Smooth muscle cell (in vitro differentiated cells): ENCODE measurements at regions not wholly inside any gene's neighbourhood (a gene's known extent, or its start where the extent isn't known, plus 50 kb on each side); places are given as distances from the start of the nearest gene placed in this dataset.

Source experiments
- DNase-seq: peaks from one replicate; lab custom pipeline; 2025; ENCODE audit not compliant: unreplicated experiment; lab: John Stamatoyannopoulos, UW
- H2AFZ ChIP-seq: fragments of 200-600 bp; sonication (generic); 2 replicates; pipeline ENCODE4 v1.6.0; 2016; ENCODE audit warnings: antibody characterized with exemption, low read depth, mild to moderate bottlenecking
- H3F3A ChIP-seq: fragments of 200-600 bp; sonication (generic); 2 replicates; pipeline ENCODE4 v1.6.0; 2017; ENCODE audit warnings: antibody characterized with exemption, low read depth
- H3K27ac ChIP-seq: fragments of 200-600 bp; sonication (generic); 2 replicates; pipeline ENCODE4 v1.5.1; 2016; ENCODE audit warnings: low read depth, mild to moderate bottlenecking
- H3K27me3 ChIP-seq: fragments of 200-600 bp; sonication (generic); 2 replicates; pipeline ENCODE4 v1.6.1; 2016; ENCODE audit warnings: low read depth, mild to moderate bottlenecking
- H3K36me3 ChIP-seq: fragments of 200-600 bp; sonication (generic); 2 replicates; pipeline ENCODE4 v1.5.1; 2016; ENCODE audit warnings: low read depth
- H3K4me1 ChIP-seq: fragments of 200-600 bp; sonication (generic); 2 replicates; pipeline ENCODE4 v1.5.1; 2016; ENCODE audit warnings: low read depth
- H3K4me2 ChIP-seq: fragments of 200-600 bp; sonication (generic); 2 replicates; pipeline ENCODE4 v1.6.0; 2016; ENCODE audit warnings: mild to moderate bottlenecking
- H3K4me3 ChIP-seq: fragments of 200-600 bp; sonication (generic); 2 replicates; pipeline ENCODE4 v1.5.1; 2016; ENCODE audit warnings: mild to moderate bottlenecking
- H3K79me2 ChIP-seq: fragments of 200-600 bp; sonication (generic); 2 replicates; pipeline ENCODE4 v1.6.0; 2016; ENCODE audit warnings: low read depth, mild to moderate bottlenecking
- H3K9ac ChIP-seq: fragments of 200-600 bp; sonication (generic); 2 replicates; pipeline ENCODE4 v1.6.0; 2016; ENCODE audit warnings: low read depth
- H3K9me3 ChIP-seq: fragments of 200-600 bp; sonication (generic); replicated peaks from 2 replicates; pipeline ENCODE4 v1.5.1; 2016; ENCODE audit warnings: low read depth
- H4K20me1 ChIP-seq: fragments of 200-600 bp; sonication (generic); 2 replicates; pipeline ENCODE4 v1.6.0; 2016; ENCODE audit warnings: low read depth
- CTCF ChIP-seq: fragments of 200-600 bp; sonication (generic); IDR thresholded peaks from 2 replicates; pipeline ENCODE4 v1.5.1; 2017; ENCODE audit warnings: borderline replicate concordance, mild to moderate bottlenecking, antibody characterized with exemption; ENCODE audit not compliant: insufficient read depth, poor library complexity, severe bottlenecking
- WGBS: methylation state at CpG from one replicate; pipeline ENCODE4 v1.1.7; 2016; ENCODE audit warnings: low lambda C conversion rate; 5-methylcytosine and 5-hydroxymethylcytosine counted together

DNA sequence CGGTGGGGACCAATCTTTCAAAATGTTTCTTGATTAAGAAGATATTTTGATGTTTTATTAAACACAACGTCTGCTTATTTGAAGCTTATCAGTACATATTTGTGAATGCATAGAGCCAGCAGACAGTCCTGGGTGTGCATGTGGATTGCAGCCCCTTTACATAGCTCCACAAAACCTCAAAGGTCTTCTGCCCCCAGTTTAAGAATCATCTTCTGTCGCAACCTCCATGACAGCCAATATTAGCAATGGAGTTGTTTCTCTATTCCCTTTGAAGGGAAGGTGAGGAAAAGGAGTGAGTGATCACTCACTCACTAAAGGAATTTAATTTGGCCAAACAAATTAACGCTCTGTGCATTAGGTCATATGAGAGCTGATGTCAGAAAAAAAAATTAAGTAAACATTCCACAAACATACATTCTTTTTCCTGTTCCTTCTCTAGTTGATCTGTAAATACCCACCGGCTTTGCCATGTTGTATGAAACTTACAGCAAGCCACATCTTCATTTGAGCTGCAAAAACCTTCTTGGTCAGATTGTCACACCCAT lies 152.9 kb downstream of the SIM1 start:
- Histone ChIP-seq H3K4me2 (no peak overlapping the region), H3K9ac (no peak overlapping the region), H3K4me3 (no peak overlapping the region), H2AFZ (no peak overlapping the region), H3K4me1 (no peaks in the 10 kb centered on the region), H4K20me1 (no peaks in the 10 kb centered on the region), H3K79me2 (no peaks in the 10 kb centered on the region), H3K36me3 (no peaks in the 10 kb centered on the region), H3F3A (no peaks in the 10 kb centered on the region), H3K27me3 (no peaks in the 10 kb centered on the region), H3K27ac (no peak overlapping the region), H3K9me3 (no peaks in the 10 kb centered on the region)
- no peak for TF ChIP-seq CTCF
- DNase-seq = no peak
- 68% methylated on average over 5 of the region's 5 CpGs for WGBS

GRCh38 chr6:100309174-100309573 lies 155.5 kb downstream of the SIM1 start:
- no peak for DNase-seq
- 100% methylated on average over 3 of the region's 3 CpGs for WGBS
- no peaks in the 10 kb centered on the region for H4K20me1 ChIP-seq

GRCh38 chr6:100307561-100307960 lies 157.2 kb downstream of the SIM1 start:
- no peaks in the 10 kb centered on the region for H4K20me1 ChIP-seq

More at GRCh38 chr6:100309174-100309573, 155.5 kb downstream of the SIM1 start:
- H3K36me3 ChIP-seq = no peaks in the 10 kb centered on the region
- H2AFZ ChIP-seq = no peak overlapping the region
- H3F3A ChIP-seq = no peaks in the 10 kb centered on the region
- no peaks in the 10 kb centered on the region for H3K79me2 ChIP-seq
- H3K4me2 ChIP-seq = no peak overlapping the region
- H3K9me3 ChIP-seq = no peaks in the 10 kb centered on the region
- TF ChIP-seq CTCF = no peak
- H3K27me3 ChIP-seq = no peaks in the 10 kb centered on the region
- H3K27ac ChIP-seq = no peak overlapping the region
- H3K9ac ChIP-seq = no peak overlapping the region
- no peak overlapping the region for H3K4me3 ChIP-seq
- H3K4me1 ChIP-seq = no peaks in the 10 kb centered on the region

More at GRCh38 chr6:100307561-100307960, 157.2 kb downstream of the SIM1 start:
- Histone ChIP-seq H3K27me3 (no peaks in the 10 kb centered on the region), H3K9me3 (no peaks in the 10 kb centered on the region), H2AFZ (no peak overlapping the region), H3K36me3 (no peaks in the 10 kb centered on the region), H3K4me2 (no peak overlapping the region), H3K9ac (no peak overlapping the region), H3K27ac (no peak overlapping the region), H3K4me3 (no peak overlapping the region), H3K79me2 (no peaks in the 10 kb centered on the region), H3K4me1 (no peaks in the 10 kb centered on the region), H3F3A (no peaks in the 10 kb centered on the region)
- TF ChIP-seq CTCF = no peak
- DNase-seq = no peak
- 96% methylated on average over 1 of the region's 1 CpG for WGBS
